Kidney (tissue), 13 donors: ENCODE measurements at regions not wholly inside any gene's neighbourhood (a gene's known extent, or its start where the extent isn't known, plus 50 kb on each side); places are given as distances from the start of the nearest gene placed in this dataset.

ENCODE experiments used
- DNase-seq, 5 donors: peaks; one replicate each; pipeline ENCODE4 v3.0.0-alpha.2; 2013 to 2020
- FAIRE-seq: peaks from 2 replicates; lab custom pipeline; 2012; peaks lifted over from hg19 to GRCh38; lab: Jason Lieb, UNC
- H3K27ac ChIP-seq, 2 donors: one replicate each; pipeline ENCODE4 v1.7.0; 2013; ENCODE audit warnings: low read depth in 2 of 2, low read length in 2 of 2, inconsistent platforms in 1 of 2
- H3K27me3 ChIP-seq: one replicate; pipeline ENCODE4 v1.7.1; 2013; ENCODE audit warnings: low read length, inconsistent platforms; ENCODE audit not compliant: control insufficient read depth, insufficient read depth
- H3K36me3 ChIP-seq, 3 donors: one replicate each; pipeline versions ENCODE4 v1.7.0 to v1.7.1; 2013; ENCODE audit warnings: low read length in 3 of 3, control low read depth in 1 of 3, inconsistent platforms in 1 of 3; ENCODE audit not compliant: insufficient read depth in 3 of 3, control insufficient read depth in 2 of 3
- H3K4me1 ChIP-seq, 3 donors: one replicate each; pipeline versions ENCODE4 v1.7.0 to v1.7.1; 2013; ENCODE audit warnings: low read length in 3 of 3, inconsistent platforms in 1 of 3, low read depth in 1 of 3; ENCODE audit not compliant: control insufficient read depth in 2 of 3, insufficient read depth in 2 of 3
- H3K4me3 ChIP-seq, 3 donors: one replicate each; pipeline versions ENCODE4 v1.7.0 to v1.8.1; 2013; ENCODE audit warnings: low read length in 3 of 3, control low read depth in 1 of 3, inconsistent platforms in 1 of 3
- H3K9ac ChIP-seq, 3 donors: one replicate each; pipeline versions ENCODE4 v1.7.0 to v1.7.1; 2013; ENCODE audit warnings: low read length in 3 of 3, control low read depth in 1 of 3, inconsistent platforms in 1 of 3
- H3K9me3 ChIP-seq, 3 donors: one replicate each; pipeline versions ENCODE4 v1.7.0 to v1.7.1; 2013; ENCODE audit warnings: low read length in 3 of 3, control low read depth in 1 of 3, inconsistent platforms in 1 of 3; ENCODE audit not compliant: control insufficient read depth in 2 of 3, insufficient read depth in 1 of 3
- intact Hi-C: fragments of 100-400 bp; cut with DNase I; formaldehyde crosslinking; loops from one replicate; pipeline ENCODE4 v1.11.1; 2022
- TF ChIP-seq, protein P1 (sequence below): IDR thresholded peaks from 3 replicates; pipeline ENCODE4 v1.5.1; 2012; ENCODE audit warnings: mild to moderate bottlenecking, moderate library complexity, borderline replicate concordance; ENCODE audit not compliant: insufficient read depth; ENCODE audit errors: extremely low read depth
- donor health status: control.
- donor health status: control.
- donor health status: control.
- donor health status: control.
- donor health status: control.
- donor health status: DM: yes; HTN: yes; CAD: no.
- donor health status: Normal renal cell carcinoma (clear cell type).

DNA sequence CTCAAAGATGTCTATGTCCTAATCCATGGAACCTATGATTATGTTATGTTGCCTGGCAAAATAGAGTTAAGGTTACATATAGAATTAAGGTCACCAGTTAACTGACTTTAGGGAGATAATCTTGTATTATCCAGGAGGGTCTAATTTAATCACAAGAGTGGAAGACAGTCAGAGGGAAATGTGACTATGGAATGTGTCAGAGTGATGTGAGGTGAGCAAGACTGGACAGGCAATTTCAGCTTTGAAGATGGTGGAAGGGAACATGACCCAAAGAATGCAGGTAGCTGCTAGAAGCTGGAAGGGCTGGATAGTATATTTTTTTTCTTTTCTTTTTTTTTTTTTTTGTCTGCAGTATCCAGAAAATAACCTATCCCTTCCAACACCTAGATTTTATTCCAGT, 241.7 kb upstream of the NEGR1 start:
- intact Hi-C loops, result no loop called here
- Histone ChIP-seq H3K27me3 (no peaks in the 10 kb centered on the region), H3K9ac (no peak overlapping the region), H3K36me3 (no peaks in the 10 kb centered on the region), H3K9me3 (no peaks in the 10 kb centered on the region), H3K27ac (no peak overlapping the region), H3K4me1 (no peaks in the 10 kb centered on the region), H3K4me3 (no peak overlapping the region)
- DNase-seq (no peak), FAIRE-seq (no peak)
- TF ChIP-seq, protein P1, sequence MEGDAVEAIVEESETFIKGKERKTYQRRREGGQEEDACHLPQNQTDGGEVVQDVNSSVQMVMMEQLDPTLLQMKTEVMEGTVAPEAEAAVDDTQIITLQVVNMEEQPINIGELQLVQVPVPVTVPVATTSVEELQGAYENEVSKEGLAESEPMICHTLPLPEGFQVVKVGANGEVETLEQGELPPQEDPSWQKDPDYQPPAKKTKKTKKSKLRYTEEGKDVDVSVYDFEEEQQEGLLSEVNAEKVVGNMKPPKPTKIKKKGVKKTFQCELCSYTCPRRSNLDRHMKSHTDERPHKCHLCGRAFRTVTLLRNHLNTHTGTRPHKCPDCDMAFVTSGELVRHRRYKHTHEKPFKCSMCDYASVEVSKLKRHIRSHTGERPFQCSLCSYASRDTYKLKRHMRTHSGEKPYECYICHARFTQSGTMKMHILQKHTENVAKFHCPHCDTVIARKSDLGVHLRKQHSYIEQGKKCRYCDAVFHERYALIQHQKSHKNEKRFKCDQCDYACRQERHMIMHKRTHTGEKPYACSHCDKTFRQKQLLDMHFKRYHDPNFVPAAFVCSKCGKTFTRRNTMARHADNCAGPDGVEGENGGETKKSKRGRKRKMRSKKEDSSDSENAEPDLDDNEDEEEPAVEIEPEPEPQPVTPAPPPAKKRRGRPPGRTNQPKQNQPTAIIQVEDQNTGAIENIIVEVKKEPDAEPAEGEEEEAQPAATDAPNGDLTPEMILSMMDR, result no peak

DNA sequence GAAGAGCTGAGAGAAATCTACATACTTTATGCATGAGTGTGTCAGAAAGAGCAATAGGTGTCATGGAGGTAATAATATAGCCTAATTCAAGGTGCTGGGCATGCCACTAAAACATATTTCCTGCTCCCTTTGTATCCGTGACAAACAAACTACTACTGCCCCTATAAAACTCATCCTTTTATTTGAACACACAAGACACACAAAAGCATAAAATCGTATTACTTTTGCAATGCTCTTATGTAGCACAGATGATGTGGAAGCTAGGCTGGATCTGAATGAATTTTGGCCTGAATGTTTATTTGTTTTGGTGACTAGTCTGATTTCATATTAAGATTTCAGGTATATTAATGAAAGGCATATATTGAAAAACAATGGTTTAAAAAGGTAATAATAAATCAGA, 239.3 kb upstream of the NEGR1 start:
- FAIRE-seq (no peak), DNase-seq (no peak)
- TF ChIP-seq, protein P1, result no peak
- H3K36me3 ChIP-seq, result no peaks in the 10 kb centered on the region
- no peak overlapping the region for H3K4me3 ChIP-seq
- H3K9me3 ChIP-seq, result no peaks in the 10 kb centered on the region
- H3K27ac ChIP-seq, result no peak overlapping the region
- intact Hi-C loops, result no loop called here
- H3K4me1 ChIP-seq, result no peaks in the 10 kb centered on the region
- H3K9ac ChIP-seq, result no peak overlapping the region
- H3K27me3 ChIP-seq, result no peaks in the 10 kb centered on the region

DNA sequence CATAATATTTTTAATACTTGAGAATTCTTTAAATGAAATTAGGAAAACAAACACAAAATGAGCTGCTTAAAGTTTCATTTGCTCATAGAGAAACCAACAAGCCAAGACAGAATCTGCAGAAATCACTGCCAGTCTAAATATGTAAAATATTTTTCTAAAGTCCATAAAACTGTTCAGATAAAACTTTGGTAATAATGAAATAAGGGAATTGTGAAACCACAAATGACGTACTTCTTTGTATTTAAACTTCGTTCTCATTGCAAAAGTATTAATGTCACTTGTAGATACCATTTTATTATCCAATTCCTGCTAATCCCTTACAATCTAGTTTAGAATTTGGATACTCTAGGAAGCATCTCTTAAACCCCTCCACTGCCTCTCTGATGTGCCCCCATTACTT, 234.5 kb upstream of the NEGR1 start:
- intact Hi-C loops, result no loop called here
- no peaks in the 10 kb centered on the region for H3K4me1 ChIP-seq
- H3K36me3 ChIP-seq, result no peaks in the 10 kb centered on the region
- no peak overlapping the region for H3K4me3 ChIP-seq
- FAIRE-seq (no peak), DNase-seq (no peak)
- no peaks in the 10 kb centered on the region for H3K9me3 ChIP-seq
- H3K27ac ChIP-seq, result no peak overlapping the region
- no peak overlapping the region for H3K9ac ChIP-seq
- H3K27me3 ChIP-seq, result no peaks in the 10 kb centered on the region
- TF ChIP-seq, protein P1, result no peak

DNA sequence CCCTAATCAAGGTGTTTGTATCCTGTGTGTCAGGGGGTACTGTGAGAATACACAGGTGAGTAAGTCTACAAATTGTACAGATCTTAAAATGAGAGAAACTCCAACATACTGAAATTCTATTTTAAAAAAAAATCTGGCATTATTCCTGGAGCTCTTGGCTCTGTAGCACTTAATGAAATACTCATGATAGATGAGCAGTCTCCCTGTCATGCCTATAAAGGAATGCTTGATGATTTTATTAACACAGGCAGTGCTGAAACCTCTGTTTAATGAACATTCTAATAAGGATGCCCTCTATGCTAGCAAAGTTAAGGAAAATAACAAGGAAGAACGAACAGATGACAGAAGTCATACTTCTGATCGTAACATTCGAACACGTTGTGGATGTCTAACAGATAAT, 233.9 kb upstream of the NEGR1 start:
- H3K4me3 ChIP-seq, result no peak overlapping the region
- FAIRE-seq, result no peak
- intact Hi-C loops, result no loop called here
- DNase-seq, result no peak
- H3K27ac ChIP-seq, result no peak overlapping the region
- H3K27me3 ChIP-seq, result no peaks in the 10 kb centered on the region
- H3K9me3 ChIP-seq, result no peaks in the 10 kb centered on the region
- TF ChIP-seq, protein P1, result no peak
- no peaks in the 10 kb centered on the region for H3K4me1 ChIP-seq
- no peak overlapping the region for H3K9ac ChIP-seq
- no peaks in the 10 kb centered on the region for H3K36me3 ChIP-seq
